ENCODE measurements at regions not wholly inside any gene's neighbourhood (a gene's known extent, or its start where the extent isn't known, plus 50 kb on each side); places are given as distances from the start of the nearest gene placed in this dataset.

DNA sequence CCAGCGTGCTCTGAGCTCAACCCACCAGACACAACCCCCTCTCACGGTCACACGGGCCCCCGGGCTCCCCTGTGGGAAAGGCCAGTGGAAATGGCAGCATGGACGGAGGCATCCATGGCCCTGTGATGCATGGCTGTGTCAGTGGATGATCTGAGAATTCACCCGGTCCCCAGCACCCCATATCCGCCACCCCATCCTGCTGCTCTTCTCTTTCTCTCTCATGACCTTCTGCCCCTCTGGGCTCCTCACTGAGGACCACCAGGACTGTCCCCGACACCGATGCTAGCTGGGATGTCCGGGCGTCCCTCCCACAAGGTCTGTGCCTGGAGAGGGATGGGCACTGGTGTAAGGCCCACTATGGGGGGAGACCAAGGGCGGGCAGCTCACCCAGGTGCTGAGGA is 282.2 kb downstream of the ADGRD1 start:
- H3K27ac ChIP-seq (replicated peaks), result no peak overlapping the region

DNA sequence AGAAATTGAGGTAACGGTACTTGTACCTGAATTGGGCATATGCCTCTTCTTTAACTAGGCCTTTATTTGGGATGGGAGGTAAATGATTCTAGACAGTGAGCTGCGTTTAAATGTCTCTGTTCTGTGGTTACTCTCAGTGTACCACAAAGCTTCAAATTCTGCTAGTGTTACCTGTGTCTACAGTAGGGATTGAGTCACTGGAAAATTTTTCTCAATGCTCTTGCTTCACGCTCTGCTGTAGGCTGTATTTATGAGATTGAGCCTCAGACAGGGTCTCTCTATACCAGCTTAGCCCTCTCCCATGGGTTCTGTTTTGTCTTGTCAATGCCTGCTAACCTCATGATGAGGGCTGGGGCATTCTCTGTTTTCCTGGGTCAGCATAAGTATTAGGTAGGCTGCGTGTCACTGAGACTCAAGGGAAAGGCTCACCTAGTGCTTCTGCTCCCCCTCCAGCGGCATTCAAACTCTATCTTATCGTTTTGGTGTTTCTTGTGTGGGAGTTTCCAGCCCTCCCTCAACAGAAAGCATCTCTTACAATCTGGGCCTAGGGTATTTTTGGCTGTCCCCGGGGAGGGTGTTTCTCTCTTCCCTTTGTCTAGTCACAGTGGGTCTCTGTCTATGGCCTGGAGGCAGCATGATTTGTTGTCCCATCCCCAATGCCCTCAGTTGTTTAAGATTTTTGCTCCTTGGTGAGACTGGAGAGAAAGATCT is 285.8 kb downstream of the ADGRD1 start:
- DNase-seq (ENCODE audit: low read depth in 1 of 2, low spot score in 1 of 2), result no peak
- no peak overlapping the region for H3K4me3 ChIP-seq (replicated peaks; ENCODE audit: insufficient read depth, low read length)
- no peaks in the 10 kb centered on the region for H3K27me3 ChIP-seq (ENCODE audit: insufficient read depth, poor library complexity, severe bottlenecking)
- TF ChIP-seq, protein P1, sequence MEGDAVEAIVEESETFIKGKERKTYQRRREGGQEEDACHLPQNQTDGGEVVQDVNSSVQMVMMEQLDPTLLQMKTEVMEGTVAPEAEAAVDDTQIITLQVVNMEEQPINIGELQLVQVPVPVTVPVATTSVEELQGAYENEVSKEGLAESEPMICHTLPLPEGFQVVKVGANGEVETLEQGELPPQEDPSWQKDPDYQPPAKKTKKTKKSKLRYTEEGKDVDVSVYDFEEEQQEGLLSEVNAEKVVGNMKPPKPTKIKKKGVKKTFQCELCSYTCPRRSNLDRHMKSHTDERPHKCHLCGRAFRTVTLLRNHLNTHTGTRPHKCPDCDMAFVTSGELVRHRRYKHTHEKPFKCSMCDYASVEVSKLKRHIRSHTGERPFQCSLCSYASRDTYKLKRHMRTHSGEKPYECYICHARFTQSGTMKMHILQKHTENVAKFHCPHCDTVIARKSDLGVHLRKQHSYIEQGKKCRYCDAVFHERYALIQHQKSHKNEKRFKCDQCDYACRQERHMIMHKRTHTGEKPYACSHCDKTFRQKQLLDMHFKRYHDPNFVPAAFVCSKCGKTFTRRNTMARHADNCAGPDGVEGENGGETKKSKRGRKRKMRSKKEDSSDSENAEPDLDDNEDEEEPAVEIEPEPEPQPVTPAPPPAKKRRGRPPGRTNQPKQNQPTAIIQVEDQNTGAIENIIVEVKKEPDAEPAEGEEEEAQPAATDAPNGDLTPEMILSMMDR (IDR thresholded peaks at IDR 0.05; ENCODE audit: insufficient read depth, low read length), result no peak
- TF ChIP-seq POLR2AphosphoS5 (IDR thresholded peaks at IDR 0.05; ENCODE audit: low read depth) (no peak), GABPA (IDR thresholded peaks at IDR 0.05; ENCODE audit: low read depth) (no peak), SPI1 (IDR thresholded peaks at IDR 0.05; ENCODE audit: borderline replicate concordance, low read depth) (no peak)
- TF ChIP-seq, protein P2, sequence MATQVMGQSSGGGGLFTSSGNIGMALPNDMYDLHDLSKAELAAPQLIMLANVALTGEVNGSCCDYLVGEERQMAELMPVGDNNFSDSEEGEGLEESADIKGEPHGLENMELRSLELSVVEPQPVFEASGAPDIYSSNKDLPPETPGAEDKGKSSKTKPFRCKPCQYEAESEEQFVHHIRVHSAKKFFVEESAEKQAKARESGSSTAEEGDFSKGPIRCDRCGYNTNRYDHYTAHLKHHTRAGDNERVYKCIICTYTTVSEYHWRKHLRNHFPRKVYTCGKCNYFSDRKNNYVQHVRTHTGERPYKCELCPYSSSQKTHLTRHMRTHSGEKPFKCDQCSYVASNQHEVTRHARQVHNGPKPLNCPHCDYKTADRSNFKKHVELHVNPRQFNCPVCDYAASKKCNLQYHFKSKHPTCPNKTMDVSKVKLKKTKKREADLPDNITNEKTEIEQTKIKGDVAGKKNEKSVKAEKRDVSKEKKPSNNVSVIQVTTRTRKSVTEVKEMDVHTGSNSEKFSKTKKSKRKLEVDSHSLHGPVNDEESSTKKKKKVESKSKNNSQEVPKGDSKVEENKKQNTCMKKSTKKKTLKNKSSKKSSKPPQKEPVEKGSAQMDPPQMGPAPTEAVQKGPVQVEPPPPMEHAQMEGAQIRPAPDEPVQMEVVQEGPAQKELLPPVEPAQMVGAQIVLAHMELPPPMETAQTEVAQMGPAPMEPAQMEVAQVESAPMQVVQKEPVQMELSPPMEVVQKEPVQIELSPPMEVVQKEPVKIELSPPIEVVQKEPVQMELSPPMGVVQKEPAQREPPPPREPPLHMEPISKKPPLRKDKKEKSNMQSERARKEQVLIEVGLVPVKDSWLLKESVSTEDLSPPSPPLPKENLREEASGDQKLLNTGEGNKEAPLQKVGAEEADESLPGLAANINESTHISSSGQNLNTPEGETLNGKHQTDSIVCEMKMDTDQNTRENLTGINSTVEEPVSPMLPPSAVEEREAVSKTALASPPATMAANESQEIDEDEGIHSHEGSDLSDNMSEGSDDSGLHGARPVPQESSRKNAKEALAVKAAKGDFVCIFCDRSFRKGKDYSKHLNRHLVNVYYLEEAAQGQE (IDR thresholded peaks at IDR 0.05; ENCODE audit: insufficient replicate concordance, low read depth), result no peak
- H3K27ac ChIP-seq (replicated peaks), result no peak overlapping the region

More for the DNA sequence above, 282.2 kb downstream of the ADGRD1 start:
- no peak for DNase-seq (ENCODE audit: low read depth in 1 of 2, low spot score in 1 of 2)
- no peak for TF ChIP-seq GABPA (IDR thresholded peaks at IDR 0.05; ENCODE audit: low read depth)
- TF ChIP-seq, protein P2 (IDR thresholded peaks at IDR 0.05; ENCODE audit: insufficient replicate concordance, low read depth), result no peak
- TF ChIP-seq SPI1 (IDR thresholded peaks at IDR 0.05; ENCODE audit: borderline replicate concordance, low read depth), result no peak
- TF ChIP-seq, protein P1 (IDR thresholded peaks at IDR 0.05; ENCODE audit: insufficient read depth, low read length), result no peak
- TF ChIP-seq POLR2AphosphoS5 (IDR thresholded peaks at IDR 0.05; ENCODE audit: low read depth), result no peak
- no peak overlapping the region for H3K4me3 ChIP-seq (replicated peaks; ENCODE audit: insufficient read depth, low read length)
- no peaks in the 10 kb centered on the region for H3K27me3 ChIP-seq (ENCODE audit: insufficient read depth, poor library complexity, severe bottlenecking)

DNA sequence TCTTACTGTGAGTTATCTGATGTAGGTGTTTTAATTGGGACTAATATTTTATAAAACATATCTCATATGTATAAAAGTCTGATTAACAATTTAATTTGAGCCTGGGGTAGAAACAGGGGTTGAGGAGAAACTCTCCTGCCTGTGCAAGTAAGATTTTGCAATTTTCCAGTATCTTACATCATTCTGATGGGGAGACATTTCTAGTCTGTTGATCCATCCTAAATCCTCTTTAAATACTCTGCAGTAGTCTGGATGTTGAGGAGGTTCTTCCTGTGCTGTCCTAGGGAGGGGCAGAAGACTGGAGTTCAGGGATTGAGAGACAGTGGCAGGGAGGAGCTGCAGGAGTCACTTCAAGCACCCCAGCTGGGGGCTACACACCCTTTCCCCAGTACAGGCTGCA is 287.8 kb downstream of the ADGRD1 start:
- TF ChIP-seq, protein P1 (IDR thresholded peaks at IDR 0.05; ENCODE audit: insufficient read depth, low read length), result no peak
- TF ChIP-seq, protein P2 (IDR thresholded peaks at IDR 0.05; ENCODE audit: insufficient replicate concordance, low read depth), result no peak
- TF ChIP-seq SPI1 (IDR thresholded peaks at IDR 0.05; ENCODE audit: borderline replicate concordance, low read depth) (no peak), GABPA (IDR thresholded peaks at IDR 0.05; ENCODE audit: low read depth) (no peak), POLR2AphosphoS5 (IDR thresholded peaks at IDR 0.05; ENCODE audit: low read depth) (no peak)
- Histone ChIP-seq H3K27me3 (ENCODE audit: insufficient read depth, poor library complexity, severe bottlenecking) (no peaks in the 10 kb centered on the region), H3K4me3 (replicated peaks; ENCODE audit: insufficient read depth, low read length) (no peak overlapping the region), H3K27ac (replicated peaks) (no peak overlapping the region)
- no peak for DNase-seq (ENCODE audit: low read depth in 1 of 2, low spot score in 1 of 2)
